HT-29 (cell line): ENCODE measurements at regions not wholly inside any gene's neighbourhood (a gene's known extent, or its start where the extent isn't known, plus 50 kb on each side); places are given as distances from the start of the nearest gene placed in this dataset.

Source experiments
- DNase-seq: peaks from one replicate; pipeline ENCODE4 v3.0.0-alpha.2; 2015; ENCODE audit warnings: low spot score

GRCh38 chr3:182568876-182569275 is 224.4 kb upstream of the ATP11B start:
- DNase-seq, result no peak

GRCh38 chr3:182570946-182571594 is 222.2 kb upstream of the ATP11B start:
- no peak for DNase-seq

GRCh38 chr3:182575941-182576340 is 217.4 kb upstream of the ATP11B start:
- no peak for DNase-seq

- no peak for DNase-seq
Measured at GRCh38 chr3:182583545-182583944, 209.8 kb upstream of the ATP11B start.

GRCh38 chr3:182585532-182586150 is 207.7 kb upstream of the ATP11B start:
- peak; percentile 9 for DNase-seq

GRCh38 chr3:182592747-182593146 is 200.6 kb upstream of the ATP11B start:
- DNase-seq, result no peak

DNA sequence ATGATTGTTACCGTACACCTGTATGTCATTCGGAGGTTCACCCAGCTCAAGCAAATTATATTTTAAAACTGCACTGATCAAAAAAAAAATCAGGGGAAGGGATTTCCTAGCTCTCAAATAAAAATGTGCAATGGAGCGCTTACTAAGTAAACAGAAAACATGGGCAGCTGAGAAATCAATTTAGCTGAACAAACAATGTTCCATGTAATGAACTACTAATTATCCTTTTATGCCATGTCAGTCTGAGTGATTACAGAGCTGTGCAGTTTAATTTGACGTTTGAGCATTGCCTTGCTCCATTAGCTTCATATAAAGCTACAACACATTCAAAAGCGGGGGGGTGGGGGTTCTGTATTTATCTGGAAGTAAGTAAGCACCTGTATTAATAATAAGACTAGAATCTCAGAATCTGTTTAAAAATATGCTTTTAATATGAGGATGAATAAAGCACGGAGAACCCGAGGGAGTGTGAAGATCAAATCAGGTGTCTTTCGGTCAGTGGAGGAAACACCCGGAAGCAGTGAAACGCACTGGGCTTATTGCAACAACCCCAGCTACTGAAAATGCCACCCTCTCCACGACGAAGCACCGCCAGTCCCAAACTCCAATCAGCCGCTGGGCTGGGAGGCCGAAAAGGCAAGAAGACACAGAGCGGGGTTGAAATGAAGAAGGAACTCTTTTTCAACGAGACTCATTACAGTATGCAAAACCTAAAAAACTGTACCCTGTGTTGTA is 196.5 kb upstream of the ATP11B start:
- DNase-seq, result peak; percentile 11

DNA sequence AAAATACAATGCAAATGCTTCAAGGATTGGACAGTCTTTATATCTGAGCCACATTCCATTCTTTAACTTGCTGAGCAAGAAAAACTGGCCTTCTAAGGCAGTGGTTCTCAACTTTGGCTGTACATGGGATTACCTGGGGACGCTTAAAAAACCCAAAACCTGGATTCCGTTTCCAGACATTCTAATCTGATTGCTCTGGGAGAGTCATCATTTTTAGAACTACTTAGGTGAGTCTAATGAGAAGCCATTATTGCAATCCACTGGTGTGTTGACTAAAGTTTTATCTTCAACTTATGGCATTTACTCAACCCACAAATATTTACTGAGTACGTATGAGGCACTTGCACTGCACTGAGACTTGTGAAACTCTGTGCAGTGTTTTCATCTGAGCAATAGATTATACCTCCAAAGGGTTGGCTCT is 195.7 kb upstream of the ATP11B start:
- DNase-seq, result peak; percentile 74

- DNase-seq, result no peak
Measured at GRCh38 chr3:182601597-182601996, 191.7 kb upstream of the ATP11B start.

DNA sequence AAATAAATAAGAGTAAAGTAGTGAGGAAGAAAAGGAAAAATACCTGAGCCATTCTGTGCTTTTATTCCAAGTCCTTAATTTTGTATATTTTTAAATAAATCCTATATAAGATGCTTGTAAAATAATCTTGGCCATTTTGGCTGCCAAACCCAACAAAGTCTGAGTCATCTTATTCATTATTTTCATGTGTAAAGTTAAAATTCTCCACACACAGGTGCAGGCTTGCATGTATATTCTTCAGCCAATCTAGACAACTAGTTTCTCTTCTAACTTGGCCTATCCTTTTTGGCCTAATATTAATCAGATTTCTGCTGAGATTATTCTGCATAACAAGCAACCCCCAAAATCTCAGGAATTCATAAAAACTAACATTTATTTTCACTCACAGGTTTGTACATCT is 189.8 kb upstream of the ATP11B start:
- no peak for DNase-seq

GRCh38 chr3:182605882-182606611 is 187.3 kb upstream of the ATP11B start:
- DNase-seq, result peak; percentile 52

- peak; percentile 16 for DNase-seq
Measured at GRCh38 chr3:182606905-182607504, 186.3 kb upstream of the ATP11B start.

DNA sequence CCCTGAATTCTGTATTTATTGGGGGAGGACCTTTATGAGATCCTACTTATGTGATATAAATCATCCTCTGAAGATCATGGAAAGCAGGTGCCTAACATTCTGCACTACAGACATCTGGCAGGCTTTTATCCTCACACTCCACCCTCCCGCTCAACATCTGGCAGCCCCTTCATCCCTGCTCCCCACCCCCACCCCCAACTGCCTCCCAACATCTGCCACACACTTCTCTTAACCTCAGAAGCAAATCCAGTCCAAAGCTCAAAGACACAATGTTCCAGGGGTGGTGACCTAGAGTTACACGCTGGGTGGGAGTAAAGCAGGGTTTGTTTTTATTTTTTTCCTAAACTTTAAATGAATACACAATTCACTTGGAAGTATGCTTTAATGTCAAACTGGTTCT is 184.5 kb upstream of the ATP11B start:
- DNase-seq, result no peak

- DNase-seq, result peak; percentile 96
Measured at GRCh38 chr3:182609575-182610156, 183.6 kb upstream of the ATP11B start.

DNA sequence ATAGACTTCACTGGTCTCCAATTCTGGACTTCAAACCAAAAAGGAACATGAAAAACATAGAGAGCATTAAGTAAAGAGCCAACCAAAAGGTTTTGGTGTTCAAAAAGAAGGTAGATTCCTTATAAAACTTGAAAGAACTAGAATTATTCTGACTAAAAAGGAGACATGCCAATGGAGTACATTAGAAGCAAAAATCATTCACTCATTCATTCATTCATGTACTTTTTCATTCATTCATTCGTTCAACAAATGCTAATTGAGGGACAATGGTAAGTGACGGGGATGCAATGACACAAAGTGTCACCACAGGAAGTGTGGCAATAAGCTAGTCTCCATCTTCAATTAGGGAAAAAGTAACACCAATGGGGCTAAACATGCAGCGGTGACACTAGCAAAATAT is 181.0 kb upstream of the ATP11B start:
- no peak for DNase-seq

- no peak for DNase-seq
Measured at GRCh38 chr3:182617500-182617899, 175.8 kb upstream of the ATP11B start.

GRCh38 chr3:182618085-182618732 is 175.1 kb upstream of the ATP11B start:
- DNase-seq, result peak; percentile 64

DNA sequence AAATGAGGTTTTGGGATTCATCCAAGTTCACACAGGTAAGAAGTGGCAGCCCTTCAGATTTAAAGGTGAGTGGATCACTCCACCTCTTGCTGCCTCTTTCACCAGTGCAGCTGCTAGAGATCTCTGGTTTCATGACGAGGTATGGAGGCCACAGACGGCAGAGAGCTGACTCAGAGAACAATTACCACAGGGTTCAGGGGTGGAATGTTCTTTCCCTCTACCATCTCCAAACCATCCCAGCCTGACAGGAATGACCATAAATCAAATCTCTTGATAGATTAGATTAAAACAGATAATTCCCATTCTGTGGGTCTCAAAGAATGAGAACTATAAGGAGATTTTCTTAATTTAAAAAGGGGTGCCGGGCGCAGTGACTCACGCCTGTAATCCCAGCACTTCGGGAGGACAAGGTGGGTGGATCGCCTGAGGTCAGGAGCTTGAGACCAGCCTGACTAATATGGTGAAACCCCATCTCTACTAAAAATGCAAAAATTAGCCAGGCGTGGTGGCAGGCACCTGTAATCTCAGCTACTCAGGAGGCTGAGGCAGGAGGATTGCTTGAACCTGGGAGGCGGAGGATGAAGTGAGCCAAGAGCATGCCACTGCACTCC is 174.2 kb upstream of the ATP11B start:
- no peak for DNase-seq

DNA sequence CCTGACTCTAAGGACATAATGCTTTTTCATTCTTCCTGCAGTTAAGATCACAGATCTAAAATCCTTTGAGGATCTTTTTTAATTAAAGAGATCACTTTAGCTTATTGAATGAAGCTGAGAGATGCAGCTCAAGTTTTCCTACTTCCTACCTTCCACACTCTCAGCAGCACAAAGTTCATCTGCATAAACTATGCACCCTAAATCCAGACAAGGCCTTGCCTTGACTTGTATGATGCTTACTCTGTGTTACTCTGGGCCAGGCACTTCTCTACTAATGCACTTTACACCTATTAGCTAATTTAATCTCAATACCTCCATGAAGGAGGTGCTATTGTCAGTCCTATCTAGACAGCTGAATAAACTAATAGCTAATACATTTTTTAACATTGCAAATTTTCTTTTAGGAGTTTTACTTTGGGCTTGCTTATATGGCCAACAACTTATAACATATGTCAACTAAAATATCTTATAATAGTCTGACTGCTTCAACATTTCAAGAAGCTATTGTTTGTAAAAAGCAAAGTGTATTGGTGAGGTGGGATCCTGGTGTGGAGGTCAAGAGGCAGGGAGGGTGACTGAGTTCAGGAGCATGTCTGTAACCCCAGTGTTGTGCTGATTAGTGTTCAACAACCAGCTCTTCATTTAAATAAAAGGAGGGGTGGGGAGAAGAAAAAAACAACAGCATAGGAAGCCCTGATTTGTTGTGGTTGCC is 172.4 kb upstream of the ATP11B start:
- DNase-seq, result no peak
